Psoas muscle (tissue), 7 donors: ENCODE measurements at regions not wholly inside any gene's neighbourhood (a gene's known extent, or its start where the extent isn't known, plus 50 kb on each side); places are given as distances from the start of the nearest gene placed in this dataset.

Source experiments
- ATAC-seq, 4 donors: fragments of 200-7000 bp; cut with Tn5 transposase; one replicate each; pipeline ENCODE4 v1.9.1; 2020; ENCODE audit warnings: moderate library complexity in 3 of 4, mild to moderate bottlenecking in 2 of 4
- DNase-seq, 2 donors: peaks; one replicate each; pipeline ENCODE4 v3.0.0-alpha.2; 2020
- H3K27ac ChIP-seq: fragments of 200-600 bp; one replicate; pipeline ENCODE4 v1.8.0; 2022
- H3K27me3 ChIP-seq, 3 donors: fragments of 200-600 bp in 1 of 3; one replicate each; pipeline versions ENCODE4 v1.6.1 to v1.8.0; 2013 to 2022; ENCODE audit warnings: low read length in 2 of 3, mild to moderate bottlenecking in 2 of 3, moderate library complexity in 1 of 3; ENCODE audit not compliant: insufficient read depth in 3 of 3
- H3K36me3 ChIP-seq, 2 donors: fragments of 200-600 bp in 1 of 2; one replicate each; pipeline versions ENCODE4 v1.6.1 to v1.8.0; 2013 to 2022; ENCODE audit warnings: low read depth in 1 of 2, mild to moderate bottlenecking in 1 of 2, moderate library complexity in 1 of 2; ENCODE audit not compliant: insufficient read depth in 1 of 2
- H3K4me1 ChIP-seq: fragments of 200-600 bp; one replicate; pipeline ENCODE4 v1.8.0; 2022
- H3K4me3 ChIP-seq: fragments of 200-600 bp; one replicate; pipeline ENCODE4 v1.8.0; 2022; ENCODE audit warnings: mild to moderate bottlenecking
- H3K9me3 ChIP-seq: fragments of 200-600 bp; one replicate; pipeline ENCODE4 v1.8.0; 2022
- WGBS, 3 donors: extraction: QIAGEN DNeasy Blood & Tissue Kit; methylation state at CpG; one replicate each; pipeline versions ENCODE4 v1.1.6 to v1.1.7; 2013; 5-methylcytosine and 5-hydroxymethylcytosine counted together
- intact Hi-C, 2 donors: fragments of 100-400 bp; cut with DNase I; formaldehyde crosslinking; loops; one replicate each; pipeline versions ENCODE4 v1.11.0 to v1.14.2; 2022
- TF ChIP-seq, protein P1 (sequence below): fragments of 200-600 bp; IDR thresholded peaks from one replicate; pipeline ENCODE4 v1.8.0; 2022; ENCODE audit warnings: antibody characterized with exemption
- donor health status: healthy with polysubstance abuse.
- donor health status: DM: no; HTN: no; CAD: no; lungs with moderate emphysema.
- donor health status: Bipolar disorder and iron deficiency.
- donor health status: healthy.
- donor health status: DM: yes; HTN: yes; CAD: no.
- donor health status: DM: no; HTN: no; CAD: no.
- donor health status: DM: yes; HTN: yes; CAD: no.

DNA sequence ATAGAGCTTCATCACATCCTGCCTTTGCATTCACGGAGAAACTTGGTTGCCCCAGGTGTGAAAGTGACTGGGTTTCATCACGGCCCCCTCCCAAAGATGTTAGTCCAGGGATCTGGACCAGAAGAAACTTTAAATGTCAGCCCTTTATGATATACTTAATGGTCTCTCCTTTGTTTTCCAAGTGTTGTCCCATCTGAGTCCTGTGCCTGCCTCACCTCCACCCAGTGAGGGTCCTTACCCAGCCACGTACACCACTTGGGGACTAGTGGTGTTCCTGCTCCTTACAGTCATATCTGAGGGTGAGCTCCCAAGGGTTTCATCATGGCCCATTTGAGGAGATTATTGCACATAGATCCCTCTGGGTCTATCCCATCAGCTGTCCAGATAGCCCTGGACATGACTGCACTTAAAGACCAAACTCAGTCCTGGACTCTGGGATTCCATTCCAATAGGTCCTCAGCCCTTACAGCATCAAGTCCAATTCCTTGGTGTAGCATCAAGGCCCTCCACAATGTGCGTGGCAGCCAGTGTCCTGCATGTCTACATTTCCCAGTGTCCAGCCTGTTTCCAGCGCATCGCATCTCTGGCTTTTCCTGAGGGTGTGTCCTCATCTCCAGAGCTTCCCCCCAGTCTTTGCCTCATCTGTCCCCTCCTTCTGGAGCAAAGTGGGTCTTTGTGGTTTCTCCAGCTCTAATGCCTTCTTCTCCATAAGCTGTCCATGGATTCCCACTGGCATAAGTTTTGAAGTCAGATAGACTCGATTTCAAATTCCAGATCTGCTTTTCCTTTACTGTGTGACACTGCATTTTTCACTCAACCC lies 351.6 kb downstream of the MYCN start:
- DNase-seq: no peak
- whole genome bisulfite sequencing, 3 donors: 93 to 96% (median 94%) methylated on average over 7 of the region's 7 CpGs
- Histone ChIP-seq H3K27ac (no peak overlapping the region), H3K4me3 (no peak overlapping the region), H3K27me3 (peaks cover 0 to 2% (median 0%) of the 10 kb centered on the region in 3 donors), H3K9me3 (no peaks in the 10 kb centered on the region), H3K4me1 (no peaks in the 10 kb centered on the region), H3K36me3 (no peaks in the 10 kb centered on the region)
- TF ChIP-seq, protein P1, sequence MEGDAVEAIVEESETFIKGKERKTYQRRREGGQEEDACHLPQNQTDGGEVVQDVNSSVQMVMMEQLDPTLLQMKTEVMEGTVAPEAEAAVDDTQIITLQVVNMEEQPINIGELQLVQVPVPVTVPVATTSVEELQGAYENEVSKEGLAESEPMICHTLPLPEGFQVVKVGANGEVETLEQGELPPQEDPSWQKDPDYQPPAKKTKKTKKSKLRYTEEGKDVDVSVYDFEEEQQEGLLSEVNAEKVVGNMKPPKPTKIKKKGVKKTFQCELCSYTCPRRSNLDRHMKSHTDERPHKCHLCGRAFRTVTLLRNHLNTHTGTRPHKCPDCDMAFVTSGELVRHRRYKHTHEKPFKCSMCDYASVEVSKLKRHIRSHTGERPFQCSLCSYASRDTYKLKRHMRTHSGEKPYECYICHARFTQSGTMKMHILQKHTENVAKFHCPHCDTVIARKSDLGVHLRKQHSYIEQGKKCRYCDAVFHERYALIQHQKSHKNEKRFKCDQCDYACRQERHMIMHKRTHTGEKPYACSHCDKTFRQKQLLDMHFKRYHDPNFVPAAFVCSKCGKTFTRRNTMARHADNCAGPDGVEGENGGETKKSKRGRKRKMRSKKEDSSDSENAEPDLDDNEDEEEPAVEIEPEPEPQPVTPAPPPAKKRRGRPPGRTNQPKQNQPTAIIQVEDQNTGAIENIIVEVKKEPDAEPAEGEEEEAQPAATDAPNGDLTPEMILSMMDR: no peak
- ATAC-seq: no peak
- intact Hi-C loops: no loop called here

DNA sequence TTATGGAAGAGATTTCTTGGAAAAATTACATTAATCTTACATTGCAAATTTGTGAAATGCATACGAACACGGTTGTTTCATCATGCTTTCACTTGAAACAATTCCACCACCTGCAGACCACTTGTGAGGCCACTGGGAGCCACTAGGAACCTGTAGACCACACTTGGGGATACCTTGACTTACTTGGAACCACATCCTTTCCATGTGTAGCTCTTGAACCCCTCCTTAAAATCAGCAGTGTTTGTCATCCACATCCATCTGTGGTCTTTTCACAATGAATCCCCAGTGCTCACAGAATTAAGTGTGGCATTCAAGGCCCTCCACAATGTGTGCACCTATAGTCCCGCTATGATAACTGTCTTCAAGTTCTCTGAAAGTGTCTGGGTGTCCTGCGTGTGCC lies 350.9 kb downstream of the MYCN start:
- WGBS, 3 donors: 89 to 95% (median 93%) methylated on average over 4 of the region's 4 CpGs
- intact Hi-C loops: no loop called here
- no peak overlapping the region for H3K27ac ChIP-seq
- peaks cover 0 to 2% (median 0%) of the 10 kb centered on the region in 3 donors for H3K27me3 ChIP-seq
- no peaks in the 10 kb centered on the region for H3K9me3 ChIP-seq
- DNase-seq: no peak
- no peaks in the 10 kb centered on the region for H3K36me3 ChIP-seq
- ATAC-seq: no peak
- H3K4me1 ChIP-seq: no peaks in the 10 kb centered on the region
- no peak overlapping the region for H3K4me3 ChIP-seq
- TF ChIP-seq, protein P1: no peak

DNA sequence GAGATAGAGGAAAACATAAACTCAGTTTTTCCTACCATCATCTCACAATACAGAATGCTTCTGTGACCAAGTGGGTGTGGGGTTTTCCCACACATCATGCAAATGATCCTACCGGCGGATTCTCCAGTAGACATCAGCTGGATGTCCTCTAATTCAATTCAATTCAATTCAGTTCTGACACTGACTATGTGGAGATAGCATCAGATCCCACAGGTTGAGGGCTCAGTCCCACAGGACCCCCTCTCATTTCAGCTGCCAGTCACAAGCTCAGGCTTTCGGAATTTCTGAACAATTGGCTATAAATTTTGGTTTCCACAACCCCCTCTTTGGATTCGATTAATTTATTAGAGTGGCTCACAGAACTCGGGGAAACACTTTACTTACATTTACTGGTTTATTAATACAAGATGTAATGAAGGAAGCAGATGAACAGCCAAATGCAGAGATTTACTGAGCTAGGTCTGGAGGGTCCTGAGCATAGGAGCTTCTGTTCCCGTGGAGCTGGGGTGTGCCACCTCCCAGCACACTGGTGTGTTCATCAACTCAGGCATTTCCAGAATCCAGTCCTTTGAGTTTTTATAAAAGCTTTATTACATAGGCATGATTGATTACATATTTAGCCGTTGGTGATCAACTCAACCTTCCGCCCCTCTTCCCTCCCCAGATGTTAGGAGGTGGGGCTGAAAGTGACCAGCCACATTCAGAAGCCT lies 350.1 kb downstream of the MYCN start:
- Histone ChIP-seq H3K9me3 (no peaks in the 10 kb centered on the region), H3K4me1 (no peaks in the 10 kb centered on the region), H3K27ac (no peak overlapping the region), H3K36me3 (no peaks in the 10 kb centered on the region), H3K27me3 (peaks cover 0 to 2% (median 0%) of the 10 kb centered on the region in 3 donors), H3K4me3 (no peak overlapping the region)
- TF ChIP-seq, protein P1: no peak
- ATAC-seq (no peak), DNase-seq (no peak)
- 70 to 77% (median 73%) methylated on average over 8 of the region's 8 CpGs for WGBS, 3 donors
- intact Hi-C loops: no loop called here

DNA sequence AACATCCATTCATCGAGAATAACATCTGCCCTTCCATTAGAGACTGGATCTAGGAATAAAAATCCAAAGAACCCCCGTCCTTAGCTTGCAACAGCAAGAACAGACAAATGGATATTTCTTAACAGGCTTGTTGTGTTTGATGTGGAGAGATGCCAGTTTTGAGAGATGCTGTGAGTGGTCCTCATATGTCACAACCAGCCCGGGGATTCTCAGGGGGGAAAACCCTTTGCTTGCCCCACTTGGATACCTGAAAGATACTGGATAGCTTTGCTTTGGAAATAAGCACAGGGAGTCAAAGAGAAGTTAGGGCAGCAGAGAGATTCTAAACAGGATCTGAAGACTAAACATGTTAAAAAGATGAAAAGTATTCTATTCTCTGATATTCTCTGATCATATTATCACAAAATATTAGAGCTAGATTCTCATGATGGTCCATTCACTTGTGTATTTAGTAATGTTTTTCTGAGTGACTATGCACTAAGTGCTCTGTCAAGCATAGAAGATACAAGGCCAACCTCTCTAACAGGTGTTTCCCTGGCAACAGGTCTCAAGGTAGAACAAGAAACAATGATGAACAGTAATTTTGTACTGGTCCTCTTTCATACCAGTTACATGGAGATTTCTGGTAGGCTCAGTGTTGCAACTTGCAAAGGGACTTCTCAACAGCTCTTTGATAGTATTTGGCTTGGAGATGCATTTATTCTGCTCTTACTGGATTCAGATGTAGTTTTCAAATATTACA lies 348.2 kb downstream of the MYCN start:
- Histone ChIP-seq H3K4me1 (no peaks in the 10 kb centered on the region), H3K4me3 (no peak overlapping the region), H3K36me3 (no peaks in the 10 kb centered on the region), H3K9me3 (no peaks in the 10 kb centered on the region), H3K27me3 (peaks cover 0 to 2% (median 0%) of the 10 kb centered on the region in 3 donors), H3K27ac (no peak overlapping the region)
- ATAC-seq (no peak), DNase-seq (no peak)
- intact Hi-C loops: loop anchor here in 1 of 2 donors (10.0 kb wide), 1 partner anchor 216 kb away; no protein-coding TSS in a partner anchor
- WGBS, 3 donors: 88 to 90% (median 88%) methylated on average over 3 of the region's 3 CpGs
- TF ChIP-seq, protein P1: no peak
